UCSD-AML1 (cell line): ENCODE measurements at regions not wholly inside any gene's neighbourhood (a gene's known extent, or its start where the extent isn't known, plus 50 kb on each side); places are given as distances from the start of the nearest gene placed in this dataset.
"Not testable (repeated sequence)": the region's sequence is repeated elsewhere in the genome, so short reads cannot be mapped to it uniquely, and the experiment has no call there.

Source experiments
- DNase-seq: peaks from one replicate; lab custom pipeline; 2025; ENCODE audit not compliant: unreplicated experiment; lab: John Stamatoyannopoulos, UW

- no peak for DNase-seq
These were observed 668.0 kb upstream of the MBL2 start for GRCh38 chr10:53440601-53441000.

DNA sequence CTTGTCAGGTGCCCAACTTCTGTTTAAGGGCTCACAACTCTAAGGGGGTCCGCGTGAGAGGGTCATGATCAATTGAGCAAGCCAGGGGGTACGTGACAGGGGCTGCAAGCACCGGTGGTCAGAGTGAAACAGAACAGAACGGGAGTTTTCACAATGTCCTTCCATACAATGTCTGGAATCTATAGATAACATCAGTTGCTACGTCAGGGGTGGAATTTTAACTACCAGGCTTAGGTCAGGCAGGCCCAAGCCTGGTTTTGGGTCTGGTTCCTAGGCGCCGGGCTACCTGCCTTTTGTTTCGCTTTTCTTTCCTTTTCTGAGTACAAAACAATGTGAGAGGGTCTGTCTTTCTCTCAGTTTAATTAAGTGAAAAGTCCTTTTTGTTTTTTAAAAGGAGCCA is 666.5 kb upstream of the MBL2 start:
- not testable (repeated sequence) for DNase-seq

DNA sequence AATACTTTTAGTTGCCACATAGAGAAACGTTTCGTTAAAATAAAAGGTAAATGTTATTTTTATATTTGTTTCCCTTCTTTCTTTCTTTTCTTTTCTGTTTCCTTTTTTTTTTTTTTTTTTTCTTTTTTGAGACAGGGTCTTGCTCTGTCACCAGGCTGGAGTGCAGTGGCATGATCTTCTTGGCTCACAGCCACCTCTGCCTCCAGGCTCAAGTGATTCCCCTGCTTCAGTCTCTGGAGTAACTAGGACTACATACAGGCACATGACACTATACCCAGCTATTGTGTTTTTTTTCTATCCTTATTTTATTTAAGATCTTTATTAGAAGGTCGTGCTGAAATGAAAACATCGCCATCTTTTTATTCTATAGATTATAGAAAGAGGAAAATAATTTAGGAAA is 661.8 kb upstream of the MBL2 start:
- no peak for DNase-seq

DNA sequence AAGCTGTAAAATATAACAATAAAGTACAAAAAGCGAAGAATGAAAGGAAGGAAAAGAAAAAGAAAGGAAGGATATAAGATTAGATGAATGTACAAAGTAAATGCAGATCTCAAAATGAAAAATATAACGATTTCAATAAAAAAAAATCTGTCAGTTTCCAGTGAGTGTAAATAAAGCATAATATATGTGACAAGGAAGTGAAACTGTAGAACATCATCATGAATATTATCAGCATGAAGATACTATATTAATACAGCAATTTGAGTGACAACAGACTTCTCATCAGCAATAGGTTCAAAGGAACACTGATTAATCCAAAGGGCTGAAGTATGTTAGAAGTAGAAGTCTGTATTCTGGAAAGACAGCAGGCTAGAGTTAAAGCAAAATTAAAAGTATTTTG is 659.5 kb upstream of the MBL2 start:
- DNase-seq = no peak

GRCh38 chr10:53430974-53431373 is 658.4 kb upstream of the MBL2 start:
- no peak for DNase-seq

DNA sequence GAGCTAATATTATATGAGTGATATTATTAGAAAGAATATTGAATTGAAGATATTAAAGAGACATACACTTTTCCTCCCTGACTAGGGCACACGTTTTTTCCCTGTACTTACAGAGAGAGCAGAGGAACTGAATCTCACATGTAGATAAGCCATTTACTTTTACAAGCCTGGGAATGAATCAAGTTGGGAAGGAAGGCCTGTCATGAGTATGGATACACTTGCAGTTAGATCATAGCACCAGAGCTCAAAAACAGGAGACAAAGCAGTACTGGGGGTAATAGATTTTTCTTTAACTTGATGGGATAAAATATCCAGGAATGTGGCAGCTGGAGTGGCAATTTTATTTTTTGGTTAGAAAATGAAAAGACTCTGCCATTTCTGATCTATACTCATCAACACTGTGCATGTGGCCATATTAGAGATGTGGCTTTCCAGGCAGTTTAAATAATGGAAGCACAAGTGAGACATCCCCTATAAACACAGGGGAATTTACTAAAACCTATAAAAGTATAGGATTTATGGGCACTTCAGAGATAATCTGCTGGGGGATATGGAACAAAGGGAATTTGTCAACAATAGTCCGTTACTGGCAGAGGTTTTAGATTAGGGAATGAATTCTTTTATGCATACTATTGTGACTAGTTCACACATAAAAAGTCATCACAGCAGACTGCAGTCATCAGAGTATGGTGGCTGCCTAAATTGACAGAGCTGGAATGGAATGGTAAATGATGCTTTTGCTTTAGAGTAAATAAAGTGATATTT is 657.7 kb upstream of the MBL2 start:
- no peak for DNase-seq

DNA sequence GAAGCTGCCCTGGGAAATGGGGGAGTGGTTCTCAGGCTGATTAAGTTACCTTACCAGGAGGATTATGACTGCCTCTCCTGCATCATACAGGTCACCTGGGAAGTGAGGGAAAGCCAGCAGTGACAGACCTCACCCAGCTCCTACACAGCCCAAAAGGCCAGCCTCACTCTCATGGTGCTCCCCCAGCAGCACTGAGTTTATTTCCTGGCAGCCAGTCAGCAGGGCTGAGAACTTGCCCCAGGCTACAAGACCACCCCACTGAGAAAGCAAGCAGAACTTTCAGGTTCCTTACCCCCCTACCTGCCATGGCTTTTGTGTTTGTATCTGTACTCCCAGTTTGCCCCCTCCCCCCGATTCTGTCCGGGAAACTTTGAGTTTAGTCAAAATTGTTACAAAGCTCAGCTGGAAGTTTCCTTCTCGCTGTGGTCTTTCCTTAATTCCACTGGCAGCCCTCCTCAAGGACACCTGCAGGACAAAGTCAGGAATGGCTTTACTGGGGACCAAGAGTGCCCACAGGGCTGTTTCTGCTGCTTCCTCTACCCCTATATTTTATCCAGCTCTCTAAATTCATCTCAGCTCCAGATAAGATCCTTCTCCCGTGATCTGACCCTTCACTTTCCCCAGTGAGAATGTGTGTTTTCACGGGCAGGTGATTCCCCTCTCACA is 649.8 kb upstream of the MBL2 start:
- no peak for DNase-seq

DNA sequence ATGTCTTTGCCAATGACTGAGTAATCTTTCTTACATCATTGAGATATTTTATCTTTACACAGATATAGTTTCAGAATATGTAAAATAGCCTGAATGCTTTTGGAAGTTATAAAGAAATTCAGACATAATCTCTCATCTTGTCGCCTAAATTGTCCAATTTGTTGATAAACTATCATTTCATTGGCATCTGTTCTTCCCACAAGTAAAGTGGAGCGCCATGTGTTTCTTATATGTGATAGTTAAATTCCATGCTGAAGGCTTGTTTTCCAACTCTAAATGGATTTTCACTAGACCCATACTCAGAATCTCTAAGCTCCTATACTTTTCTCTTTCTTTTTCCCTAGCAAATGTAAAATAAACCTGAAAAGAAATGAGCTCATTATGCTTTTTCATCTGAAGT is 640.1 kb upstream of the MBL2 start:
- no peak for DNase-seq

- DNase-seq = no peak
These were observed 633.9 kb upstream of the MBL2 start for GRCh38 chr10:53406532-53406931.

DNA sequence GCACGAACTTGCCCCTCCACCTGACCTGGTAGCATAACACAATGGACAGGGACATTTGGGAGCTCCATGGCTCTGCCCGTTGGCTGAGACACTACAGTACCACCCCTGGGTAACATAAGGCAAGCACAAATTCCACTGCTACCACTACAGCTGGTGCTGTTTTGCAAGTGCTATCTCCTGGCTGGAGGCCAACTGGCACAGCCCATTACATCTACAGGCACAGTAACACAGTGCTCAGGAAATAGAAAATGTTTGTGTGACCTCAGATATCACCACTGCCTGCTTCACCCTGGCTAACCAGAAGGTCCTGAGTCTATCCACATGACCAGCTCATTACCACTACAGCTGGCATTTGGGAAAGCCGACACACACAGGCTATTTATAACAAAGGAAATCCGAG is 631.1 kb upstream of the MBL2 start:
- peak; percentile 6 for DNase-seq

- DNase-seq = no peak
These were observed 630.0 kb upstream of the MBL2 start for GRCh38 chr10:53402594-53402993.

DNA sequence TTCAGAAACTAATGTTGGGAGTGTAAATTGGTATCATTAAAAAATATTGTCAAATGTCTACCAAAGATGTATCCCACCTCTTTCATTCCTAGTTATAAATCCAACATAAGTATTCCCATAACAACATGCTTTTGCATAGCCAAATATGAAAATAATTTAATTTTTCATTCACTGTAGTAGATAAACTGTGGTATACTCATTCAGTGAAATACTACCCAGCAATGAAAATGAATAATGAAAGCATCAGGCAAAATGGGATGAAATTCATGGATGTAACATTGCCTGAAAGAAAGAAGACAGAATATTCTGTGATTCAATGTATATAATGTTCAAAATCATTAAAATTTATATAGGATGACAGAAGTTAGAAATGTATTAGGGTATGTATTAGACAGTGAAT is 629.0 kb upstream of the MBL2 start:
- no peak for DNase-seq

- no peak for DNase-seq
These were observed 624.3 kb upstream of the MBL2 start for GRCh38 chr10:53396876-53397275.

DNA sequence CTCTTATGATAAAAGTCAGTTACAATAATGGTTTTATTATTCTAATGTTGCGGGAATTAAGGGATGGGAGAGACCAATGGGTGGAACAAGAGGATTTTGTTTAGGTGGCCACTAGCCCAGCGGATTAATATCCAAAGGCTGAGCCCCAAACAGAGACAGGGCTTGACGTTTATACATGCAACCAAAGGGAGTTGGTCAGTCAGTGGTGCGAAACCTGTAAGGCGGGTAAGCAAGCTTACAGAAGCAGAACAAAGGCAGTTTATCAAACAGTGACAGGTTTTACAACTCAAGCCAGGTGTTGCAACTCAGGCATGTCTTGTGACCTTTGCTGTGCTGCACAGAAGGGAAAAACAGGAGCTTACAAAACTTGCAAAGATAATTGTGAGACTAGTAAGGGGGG is 622.9 kb upstream of the MBL2 start:
- no peak for DNase-seq

DNA sequence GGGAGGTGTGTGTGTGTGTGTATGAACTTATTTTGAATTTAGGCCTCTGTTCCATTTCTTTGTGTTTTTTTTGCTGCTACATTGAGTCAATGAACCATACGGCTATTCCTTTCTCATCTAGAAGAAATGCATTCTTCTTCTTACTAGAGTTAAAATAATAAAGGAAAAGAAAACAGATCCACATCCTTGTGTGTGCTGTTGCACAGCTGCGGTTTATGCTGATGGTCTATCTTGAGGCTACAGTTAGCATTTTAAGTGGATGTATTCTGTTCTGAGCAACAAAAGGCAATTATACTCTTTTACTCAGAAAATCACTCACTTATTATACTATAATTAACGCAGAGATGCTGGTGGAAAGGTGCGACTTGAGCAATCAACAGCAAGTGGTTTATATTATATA is 615.0 kb upstream of the MBL2 start:
- no peak for DNase-seq

- DNase-seq = no peak
These were observed 610.0 kb upstream of the MBL2 start for GRCh38 chr10:53382543-53382942.

DNA sequence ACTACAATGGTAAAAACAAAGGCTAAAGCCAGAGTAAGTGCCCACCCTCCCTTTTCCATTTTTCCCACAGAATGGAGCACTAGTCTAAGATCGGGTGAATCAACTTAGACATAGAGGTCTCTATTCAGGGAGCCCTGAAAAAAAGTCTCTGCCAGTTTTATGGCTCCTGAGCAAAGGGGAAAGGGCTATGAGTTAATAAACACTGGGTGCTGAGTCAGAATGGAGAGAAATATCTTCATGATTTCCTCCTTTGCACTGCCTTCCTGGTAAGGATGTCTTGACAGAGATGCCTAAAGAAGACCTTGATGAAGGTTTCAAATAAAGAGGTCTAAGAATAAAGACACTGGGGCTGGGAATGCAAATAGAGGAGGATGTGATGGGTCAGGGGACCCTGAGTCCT is 607.4 kb upstream of the MBL2 start:
- no peak for DNase-seq

GRCh38 chr10:53370347-53370746 is 597.8 kb upstream of the MBL2 start:
- peak; percentile 1 for DNase-seq

DNA sequence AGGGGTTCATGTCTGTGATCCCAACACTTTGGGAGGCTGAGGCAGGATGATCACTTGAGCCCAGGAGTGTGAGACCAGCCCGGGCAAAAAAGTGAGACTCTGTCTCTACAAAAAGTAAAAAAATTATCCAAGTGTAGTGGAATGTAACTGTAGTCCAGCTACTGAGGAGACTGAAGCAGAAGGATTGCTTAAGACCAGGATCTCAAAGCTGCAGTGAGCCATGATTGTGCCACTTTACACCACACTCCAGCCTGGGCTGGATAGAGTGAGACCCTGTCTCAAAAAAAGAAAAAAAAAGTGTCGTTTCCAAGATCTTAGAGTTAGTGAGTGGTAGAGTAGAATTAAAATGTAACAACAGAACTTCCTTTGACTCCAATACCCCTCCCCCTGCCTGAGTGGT is 589.4 kb upstream of the MBL2 start:
- no peak for DNase-seq

- no peak for DNase-seq
These were observed 588.7 kb upstream of the MBL2 start for GRCh38 chr10:53361281-53361680.

DNA sequence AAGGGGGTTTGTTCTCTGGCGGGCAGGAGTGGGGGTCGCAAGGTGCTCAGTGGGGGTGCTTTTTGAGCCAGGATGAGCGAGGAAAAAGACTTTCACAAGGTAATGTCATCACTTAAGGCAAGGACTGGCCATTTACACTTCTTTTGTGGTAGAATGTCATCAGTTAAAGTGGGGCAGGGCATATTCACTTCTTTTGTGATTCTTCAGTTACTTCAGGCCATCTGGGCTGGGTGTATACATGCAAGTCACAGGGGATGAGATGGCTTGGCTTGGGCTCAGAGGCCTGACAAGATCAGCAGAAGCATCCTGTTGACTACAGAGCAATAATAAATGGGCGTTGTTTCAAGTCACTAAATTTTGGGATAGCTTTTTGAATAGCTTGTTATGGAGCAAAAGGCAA is 586.4 kb upstream of the MBL2 start:
- DNase-seq = not testable (repeated sequence)

DNA sequence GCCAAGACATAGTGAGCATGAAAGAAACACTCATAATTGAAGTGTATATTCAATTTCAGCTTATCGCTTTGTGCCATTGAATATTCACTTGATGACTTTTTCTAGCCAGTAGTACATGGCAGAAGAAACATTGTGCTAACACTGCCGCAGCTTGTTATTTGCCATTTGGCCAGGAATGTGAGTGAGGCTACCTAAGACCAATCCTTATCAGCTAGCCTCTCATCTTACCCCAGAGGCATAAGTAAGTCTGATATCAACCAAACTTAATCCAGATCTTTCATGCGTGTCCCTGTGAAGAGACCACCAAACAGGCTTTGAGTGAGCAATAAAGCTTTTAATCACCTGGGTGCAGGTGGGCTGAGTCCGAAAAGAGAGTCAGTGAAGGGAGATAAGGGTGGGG is 586.0 kb upstream of the MBL2 start:
- DNase-seq = no peak

DNA sequence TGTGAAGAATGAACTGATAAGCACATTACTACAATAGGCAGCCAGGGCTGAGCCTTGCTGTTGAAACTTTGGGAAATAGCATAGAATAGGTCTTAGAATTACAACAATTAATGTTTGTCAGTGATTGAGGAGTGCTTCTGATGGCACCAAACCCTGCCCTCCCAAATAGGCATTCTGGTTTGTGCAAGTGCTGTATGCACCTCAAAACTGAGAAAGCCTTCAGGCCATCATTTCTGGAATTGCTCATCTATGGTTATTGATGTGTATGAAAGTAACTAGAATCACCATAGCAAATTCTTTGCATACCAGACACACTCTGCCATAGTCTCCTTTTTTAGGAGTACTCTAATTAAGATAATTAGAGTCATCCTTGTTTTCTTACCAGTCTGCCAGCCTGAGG is 585.0 kb upstream of the MBL2 start:
- no peak for DNase-seq
